HEK293 (cell line): ENCODE measurements at regions not wholly inside any gene's neighbourhood (a gene's known extent, or its start where the extent isn't known, plus 50 kb on each side); places are given as distances from the start of the nearest gene placed in this dataset.

Experiments
- CTCF ChIA-PET: fragments of 350-600 bp; formaldehyde crosslinking; extraction: SDS; loops from one replicate; lab custom pipeline; 2021; ENCODE audit warnings: antibody characterized with exemption; lab: Yijun Ruan, JAX
- POLR2A ChIA-PET: fragments of 300-600 bp; formaldehyde crosslinking; extraction: SDS; loops from one replicate; lab custom pipeline; 2020; ENCODE audit warnings: antibody characterized with exemption, inconsistent platforms; lab: Yijun Ruan, JAX
- H3K27ac ChIP-seq: fragments of 200-500 bp; sonication (Bioruptor generic); 2 replicates; pipeline ENCODE4 v1.5.1; 2014; ENCODE audit warnings: low read depth, low read length, control low read depth, inconsistent platforms; ENCODE audit errors: extremely low read depth
- H3K36me3 ChIP-seq, 2 experiments: fragments of 200-500 bp in 1 of 2; sonication (Bioruptor generic) in 1 of 2; 1 replicate in 1 of 2; 2 replicates in 1 of 2; pipeline ENCODE4 v1.5.1; 2014 to 2017; ENCODE audit warnings: inconsistent platforms in 2 of 2, low read length in 2 of 2; ENCODE audit not compliant: control insufficient read depth in 2 of 2, insufficient read depth in 1 of 2
- H3K4me1 ChIP-seq: fragments of 200-500 bp; sonication (Bioruptor generic); 2 replicates; pipeline ENCODE4 v1.5.1; 2014; ENCODE audit warnings: mild to moderate bottlenecking, low read length, inconsistent platforms; ENCODE audit not compliant: control insufficient read depth, insufficient read depth
- H3K4me3 ChIP-seq: 2 replicates; pipeline ENCODE4 v1.5.1; 2011; ENCODE audit warnings: low read depth, mild to moderate bottlenecking, control low read depth, low read length, moderate library complexity
- H3K9me3 ChIP-seq: fragments of 200-500 bp; sonication (Bioruptor generic); 2 replicates; pipeline ENCODE4 v1.5.1; 2014; ENCODE audit warnings: low read depth, low read length, inconsistent platforms; ENCODE audit not compliant: control insufficient read depth, insufficient read depth
- BCL11B ChIP-seq: fragments of 450-650 bp; formaldehyde crosslinking; IDR thresholded peaks from 2 replicates; pipeline ENCODE4 v1.5.1; 2016; ENCODE audit warnings: low read depth, missing biosample characterization, missing genetic modification characterization
- IKZF3 ChIP-seq: fragments of 450-650 bp; IDR thresholded peaks from 2 replicates; pipeline ENCODE4 v1.5.0; 2018; ENCODE audit warnings: missing biosample characterization, mild to moderate bottlenecking, missing genetic modification characterization, moderate library complexity
- KLF17 ChIP-seq: fragments of 450-650 bp; formaldehyde crosslinking; IDR thresholded peaks from 2 replicates; pipeline ENCODE4 v1.5.1; 2016; ENCODE audit warnings: missing biosample characterization, missing genetic modification characterization
- SP3 ChIP-seq: fragments of 450-650 bp; formaldehyde crosslinking; IDR thresholded peaks from 2 replicates; pipeline ENCODE4 v1.5.1; 2016; ENCODE audit warnings: missing biosample characterization, missing genetic modification characterization
- YY2 ChIP-seq: fragments of 450-650 bp; formaldehyde crosslinking; IDR thresholded peaks from 2 replicates; pipeline ENCODE4 v1.5.1; 2016; ENCODE audit warnings: missing biosample characterization, missing genetic modification characterization
- ZBTB21 ChIP-seq: fragments of 450-650 bp; formaldehyde crosslinking; IDR thresholded peaks from 2 replicates; pipeline ENCODE4 v1.5.1; 2017; ENCODE audit warnings: missing biosample characterization, missing genetic modification characterization
- ZBTB26 ChIP-seq: fragments of 450-650 bp; formaldehyde crosslinking; optimal IDR thresholded peaks from 2 replicates; pipeline ENCODE3; 2016; ENCODE audit warnings: missing biosample characterization, mild to moderate bottlenecking, missing genetic modification characterization
- ZNF114 ChIP-seq: fragments of 450-650 bp; formaldehyde crosslinking; IDR thresholded peaks from 2 replicates; pipeline ENCODE4 v1.5.0; 2017; ENCODE audit warnings: missing biosample characterization, missing genetic modification characterization
- ZNF133 ChIP-seq: fragments of 450-650 bp; formaldehyde crosslinking; IDR thresholded peaks from 2 replicates; pipeline ENCODE4 v1.5.1; 2016; ENCODE audit warnings: missing biosample characterization, missing genetic modification characterization
- ZNF23 ChIP-seq: fragments of 450-650 bp; formaldehyde crosslinking; IDR thresholded peaks from 2 replicates; pipeline ENCODE4 v1.5.1; 2016; ENCODE audit warnings: missing biosample characterization, missing genetic modification characterization, borderline replicate concordance
- ZNF416 ChIP-seq: fragments of 450-650 bp; formaldehyde crosslinking; IDR thresholded peaks from 2 replicates; pipeline ENCODE4 v1.5.1; 2016; ENCODE audit warnings: missing biosample characterization, missing genetic modification characterization
- ZNF48 ChIP-seq: fragments of 450-650 bp; formaldehyde crosslinking; IDR thresholded peaks from 2 replicates; pipeline ENCODE4 v1.5.1; 2016; ENCODE audit warnings: missing biosample characterization, missing genetic modification characterization
- ZNF510 ChIP-seq: fragments of 450-650 bp; formaldehyde crosslinking; IDR thresholded peaks from 2 replicates; pipeline ENCODE4 v1.5.1; 2018; ENCODE audit warnings: mild to moderate bottlenecking, missing genetic modification characterization, missing biosample characterization; ENCODE audit not compliant: insufficient replicate concordance
- ZNF600 ChIP-seq: fragments of 450-650 bp; formaldehyde crosslinking; IDR thresholded peaks from 2 replicates; pipeline ENCODE4 v1.5.1; 2016; ENCODE audit warnings: missing biosample characterization, missing genetic modification characterization
- ZNF610 ChIP-seq: fragments of 450-650 bp; formaldehyde crosslinking; IDR thresholded peaks from 2 replicates; pipeline ENCODE4 v1.5.1; 2016; ENCODE audit warnings: missing biosample characterization, missing genetic modification characterization, borderline replicate concordance
- ZNF621 ChIP-seq: fragments of 450-650 bp; formaldehyde crosslinking; IDR thresholded peaks from 2 replicates; pipeline ENCODE4 v1.5.1; 2017; ENCODE audit warnings: missing biosample characterization, missing genetic modification characterization
- ZNF626 ChIP-seq: fragments of 450-650 bp; sonication (Bioruptor Pico); formaldehyde crosslinking; IDR thresholded peaks from 2 replicates; pipeline ENCODE4 v1.5.1; 2018; ENCODE audit warnings: missing biosample characterization, missing genetic modification characterization, inconsistent platforms
- ZNF629 ChIP-seq: fragments of 450-650 bp; formaldehyde crosslinking; IDR thresholded peaks from 2 replicates; pipeline ENCODE4 v1.5.1; 2017; ENCODE audit warnings: missing biosample characterization, missing genetic modification characterization
- ZNF658 ChIP-seq: fragments of 450-650 bp; formaldehyde crosslinking; IDR thresholded peaks from 2 replicates; pipeline ENCODE4; 2016; ENCODE audit warnings: missing biosample characterization, missing genetic modification characterization
- ZNF677 ChIP-seq: fragments of 450-650 bp; IDR thresholded peaks from 2 replicates; pipeline ENCODE4 v1.5.0; 2018; ENCODE audit warnings: missing biosample characterization, mild to moderate bottlenecking, missing genetic modification characterization, moderate library complexity
- ZNF747 ChIP-seq: fragments of 450-650 bp; formaldehyde crosslinking; IDR thresholded peaks from 2 replicates; pipeline ENCODE4 v1.5.1; 2016; ENCODE audit warnings: missing biosample characterization, missing genetic modification characterization
- ZSCAN30 ChIP-seq: fragments of 450-650 bp; IDR thresholded peaks from 2 replicates; pipeline ENCODE4 v1.5.1; 2018; ENCODE audit warnings: missing biosample characterization, mild to moderate bottlenecking, missing genetic modification characterization, moderate library complexity
- TF ChIP-seq, protein P1 (sequence below): fragments of 450-650 bp; formaldehyde crosslinking; IDR thresholded peaks from 2 replicates; pipeline ENCODE4 v1.5.1; 2016; ENCODE audit warnings: missing biosample characterization, missing genetic modification characterization
- TF ChIP-seq, protein P2 (sequence below): fragments of 450-650 bp; formaldehyde crosslinking; IDR thresholded peaks from 2 replicates; pipeline ENCODE4 v1.5.1; 2016; ENCODE audit warnings: missing biosample characterization, missing genetic modification characterization

- no peak for TF ChIP-seq ZNF48 (tag by site-specific recombination)
- TF ChIP-seq ZSCAN30 (tag by site-specific recombination): no peak
- no peak for TF ChIP-seq ZNF133 (tag by site-specific recombination)
- TF ChIP-seq ZNF658 (tag by site-specific recombination): no peak
- no peak for TF ChIP-seq ZNF677 (tag by site-specific recombination)
- no peak for TF ChIP-seq BCL11B
- TF ChIP-seq ZNF600 (tag by site-specific recombination): no peak
- TF ChIP-seq ZBTB26 (tag by site-specific recombination): no peak
- no peak for TF ChIP-seq ZNF416
- TF ChIP-seq ZNF621 (tag by site-specific recombination): no peak
These were observed 490.0 kb downstream of the PCDH20 start (continued) for GRCh38 chr13:60925686-60926085.

DNA sequence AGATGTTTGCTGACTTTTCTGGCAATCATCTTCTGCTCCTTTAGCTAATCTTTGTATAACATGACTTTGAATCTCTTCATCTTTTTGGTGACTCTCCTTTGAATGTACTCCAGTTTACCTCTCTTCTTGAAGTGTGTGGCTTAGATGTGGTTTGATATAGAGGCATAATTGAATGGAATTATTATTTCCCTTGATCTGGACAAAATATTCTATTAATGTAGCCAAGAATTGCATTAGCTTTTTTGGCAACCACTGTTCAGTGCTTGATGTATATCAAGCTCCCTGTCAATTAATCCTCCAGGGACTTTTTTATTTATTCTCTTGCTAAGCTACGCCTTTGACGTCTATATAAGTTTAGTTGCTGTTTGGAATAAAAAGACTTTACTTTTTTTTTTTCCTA lies 490.8 kb downstream of the PCDH20 start:
- TF ChIP-seq KLF17 (no peak), ZNF610 (tag by site-specific recombination) (no peak), ZNF23 (tag by site-specific recombination) (no peak), SP3 (no peak), ZNF677 (tag by site-specific recombination) (no peak), ZNF510 (tag by site-specific recombination) (no peak), ZBTB21 (no peak), ZNF747 (tag by site-specific recombination) (no peak), ZNF114 (tag by site-specific recombination) (no peak), IKZF3 (tag by site-specific recombination) (no peak), YY2 (no peak), ZNF629 (tag by site-specific recombination) (no peak), ZNF626 (tag by site-specific recombination) (no peak)
- TF ChIP-seq, protein P1, sequence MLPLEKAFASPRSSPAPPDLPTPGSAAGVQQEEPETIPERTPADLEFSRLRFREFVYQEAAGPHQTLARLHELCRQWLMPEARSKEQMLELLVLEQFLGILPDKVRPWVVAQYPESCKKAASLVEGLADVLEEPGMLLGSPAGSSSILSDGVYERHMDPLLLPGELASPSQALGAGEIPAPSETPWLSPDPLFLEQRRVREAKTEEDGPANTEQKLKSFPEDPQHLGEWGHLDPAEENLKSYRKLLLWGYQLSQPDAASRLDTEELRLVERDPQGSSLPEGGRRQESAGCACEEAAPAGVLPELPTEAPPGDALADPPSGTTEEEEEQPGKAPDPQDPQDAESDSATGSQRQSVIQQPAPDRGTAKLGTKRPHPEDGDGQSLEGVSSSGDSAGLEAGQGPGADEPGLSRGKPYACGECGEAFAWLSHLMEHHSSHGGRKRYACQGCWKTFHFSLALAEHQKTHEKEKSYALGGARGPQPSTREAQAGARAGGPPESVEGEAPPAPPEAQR: no peak
- TF ChIP-seq, protein P2, sequence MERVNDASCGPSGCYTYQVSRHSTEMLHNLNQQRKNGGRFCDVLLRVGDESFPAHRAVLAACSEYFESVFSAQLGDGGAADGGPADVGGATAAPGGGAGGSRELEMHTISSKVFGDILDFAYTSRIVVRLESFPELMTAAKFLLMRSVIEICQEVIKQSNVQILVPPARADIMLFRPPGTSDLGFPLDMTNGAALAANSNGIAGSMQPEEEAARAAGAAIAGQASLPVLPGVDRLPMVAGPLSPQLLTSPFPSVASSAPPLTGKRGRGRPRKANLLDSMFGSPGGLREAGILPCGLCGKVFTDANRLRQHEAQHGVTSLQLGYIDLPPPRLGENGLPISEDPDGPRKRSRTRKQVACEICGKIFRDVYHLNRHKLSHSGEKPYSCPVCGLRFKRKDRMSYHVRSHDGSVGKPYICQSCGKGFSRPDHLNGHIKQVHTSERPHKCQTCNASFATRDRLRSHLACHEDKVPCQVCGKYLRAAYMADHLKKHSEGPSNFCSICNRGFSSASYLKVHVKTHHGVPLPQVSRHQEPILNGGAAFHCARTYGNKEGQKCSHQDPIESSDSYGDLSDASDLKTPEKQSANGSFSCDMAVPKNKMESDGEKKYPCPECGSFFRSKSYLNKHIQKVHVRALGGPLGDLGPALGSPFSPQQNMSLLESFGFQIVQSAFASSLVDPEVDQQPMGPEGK (tag by site-specific recombination): no peak
- no peak overlapping the region for H3K27ac ChIP-seq
- H3K4me3 ChIP-seq: no peak overlapping the region
- POLR2A ChIA-PET: no interaction called here
- no peaks in the 10 kb centered on the region for H3K4me1 ChIP-seq
- H3K9me3 ChIP-seq: no peaks in the 10 kb centered on the region
- H3K36me3 ChIP-seq: no peaks in the 10 kb centered on the region
- CTCF ChIA-PET: no interaction called here
